Astrocyte (in vitro differentiated cells and primary cell): ENCODE measurements at regions not wholly inside any gene's neighbourhood (a gene's known extent, or its start where the extent isn't known, plus 50 kb on each side); places are given as distances from the start of the nearest gene placed in this dataset.

Experiments used
- CTCF ChIP-seq: IDR thresholded peaks from 2 replicates; pipeline ENCODE4 v1.5.1; 2011; ENCODE audit warnings: low read depth, mild to moderate bottlenecking, inconsistent platforms, low read length, moderate library complexity; ENCODE audit not compliant: insufficient read depth
- EZH2 ChIP-seq: IDR thresholded peaks from 2 replicates; pipeline ENCODE4 v1.6.1; 2012; ENCODE audit warnings: mild to moderate bottlenecking, low read length, inconsistent platforms; ENCODE audit not compliant: insufficient read depth

GRCh38 chr5:143717400-143717799 lies 94.6 kb upstream of the HMHB1 start:
- peak; percentile 27 for TF ChIP-seq CTCF
- TF ChIP-seq EZH2 = no peak
